ENCODE measurements at regions not wholly inside any gene's neighbourhood (a gene's known extent, or its start where the extent isn't known, plus 50 kb on each side); places are given as distances from the start of the nearest gene placed in this dataset.
A peak's percentile ranks its signal among the peaks of the same experiment; 100 is the strongest.

- Histone ChIP-seq H3K4ac (ENCODE audit: low read depth, low read length) (no peak overlapping the region), H2BK5ac (ENCODE audit: low read depth, low read length, poor library complexity, severe bottlenecking) (no peak overlapping the region), H2AK9ac (replicated peaks; ENCODE audit: low read depth, low read length, poor library complexity) (peak overlapping the region; percentile 42), H3K9me1 (ENCODE audit: insufficient read depth, low read length) (no peaks in the 10 kb centered on the region), H3K36me3 (ENCODE audit: control insufficient read depth, insufficient read depth, low read length) (no peaks in the 10 kb centered on the region), H3K18ac (ENCODE audit: low read depth, low read length) (no peak overlapping the region), H2AFZ (replicated peaks; ENCODE audit: low read length, poor library complexity) (peak overlapping the region; percentile 29), H2AK5ac (ENCODE audit: low read depth, low read length) (no peak overlapping the region), H3K9ac (ENCODE audit: low read depth, low read length) (no peak overlapping the region), H3K9me3 (ENCODE audit: control insufficient read depth, insufficient read depth, low read length) (peaks cover 3% of the 10 kb centered on the region; the same call in 1 of the 2 replicates), H2BK120ac (ENCODE audit: low read depth, low read length) (no peak overlapping the region), H4K20me1 (ENCODE audit: insufficient read depth, low read length) (no peaks in the 10 kb centered on the region), H4K8ac (ENCODE audit: low read depth in 2 of 2, low read length in 2 of 2) (no peak overlapping the region), H3K4me2 (ENCODE audit: low read depth, low read length) (no peak overlapping the region), H2BK15ac (ENCODE audit: low read depth, low read length) (no peak overlapping the region), H3K4me3 (ENCODE audit: insufficient read depth, low read depth, low read length) (no peak overlapping the region), H3K27ac (ENCODE audit: insufficient read depth, low read length) (no peak overlapping the region), H3K79me1 (ENCODE audit: low read depth in 1 of 2, low read length in 2 of 2) (no peaks in the 10 kb centered on the region), H3K23ac (ENCODE audit: low read depth, low read length) (no peak overlapping the region), H3K14ac (replicated peaks; ENCODE audit: low read depth, low read length) (no peak overlapping the region), H4K91ac (ENCODE audit: insufficient read depth, low read depth, low read length) (no peak overlapping the region), H4K5ac (ENCODE audit: low read depth, low read length) (no peak overlapping the region), H3K27me3 (ENCODE audit: control insufficient read depth, insufficient read depth, low read length) (peaks cover under 1% of the 10 kb centered on the region; the same call in 1 of the 2 replicates), H3K56ac (ENCODE audit: extremely low read depth, insufficient read depth, low read length) (no peak overlapping the region), H3K4me1 (ENCODE audit: control insufficient read depth, insufficient read depth, low read length) (no peaks in the 10 kb centered on the region), H2BK20ac (ENCODE audit: low read depth, low read length) (no peak overlapping the region)
- intact Hi-C loops (cut with micrococcal nuclease): no loop called here
- POLR2A ChIA-PET (ENCODE audit: unreplicated experiment): no interaction called here
- no CpG with 5 or more reads among the region's 3 CpGs for WGBS, 2 experiments (ENCODE audit: extremely low coverage in 2 of 2, insufficient read length in 1 of 2)
- TF ChIP-seq POLR2A (IDR thresholded peaks at IDR 0.05; ENCODE audit: low read depth, low read length) (no peak), CEBPB (IDR thresholded peaks at IDR 0.05; ENCODE audit: low read depth, low read length) (no peak), CHD1 (IDR thresholded peaks at IDR 0.05; ENCODE audit: low read depth, low read length) (no peak), NFE2L2 (IDR thresholded peaks at IDR 0.05; ENCODE audit: low read depth, low read length) (no peak), MXI1 (IDR thresholded peaks at IDR 0.05; ENCODE audit: borderline replicate concordance, low read depth, low read length) (no peak), FOS (IDR thresholded peaks at IDR 0.05; ENCODE audit: low read depth, low read length) (no peak), USF2 (IDR thresholded peaks at IDR 0.05; ENCODE audit: low read depth, low read length) (no peak), RCOR1 (IDR thresholded peaks at IDR 0.05; ENCODE audit: insufficient replicate concordance, low read length) (no peak)
- in situ Hi-C loops (cut with MboI; ENCODE audit: low sequenced_read_pairs): no loop called here
- no TSS peak for BruUV-seq (replicated peaks)
- ATAC-seq (ENCODE audit: low read depth) (no peak), DNase-seq (no peak)
- CTCF ChIA-PET: no interaction called here
- dilution Hi-C loops (cut with HindIII; ENCODE audit: low sequenced_read_pairs, unreplicated experiment): no loop called here
These were observed 134.7 kb upstream of the TNPO1 start for GRCh38 chr5:72681781-72682180.
